ENCODE measurements at regions not wholly inside any gene's neighbourhood (a gene's known extent, or its start where the extent isn't known, plus 50 kb on each side); places are given as distances from the start of the nearest gene placed in this dataset.

GRCh38 chr20:52724541-52724940 is 247.6 kb upstream of the TSHZ2 start:
- DNase-seq, result no peak

GRCh38 chr20:52722926-52723688 is 249.1 kb upstream of the TSHZ2 start:
- DNase-seq, result no peak

- DNase-seq, result no peak
These were observed 264.0 kb upstream of the TSHZ2 start for GRCh38 chr20:52708137-52708536.

- no peak for DNase-seq
These were observed 267.6 kb upstream of the TSHZ2 start for GRCh38 chr20:52704553-52704952.

- DNase-seq, result no peak
These were observed 283.8 kb upstream of the TSHZ2 start for GRCh38 chr20:52688345-52688744.

- DNase-seq, result no peak
These were observed 287.3 kb upstream of the TSHZ2 start for GRCh38 chr20:52684905-52685304.

- no peak for DNase-seq
These were observed 288.0 kb upstream of the TSHZ2 start for GRCh38 chr20:52684176-52684575.

GRCh38 chr20:52683761-52684160 is 288.4 kb upstream of the TSHZ2 start:
- DNase-seq, result no peak

- DNase-seq, result no peak
These were observed 289.9 kb upstream of the TSHZ2 start for GRCh38 chr20:52682237-52682636.

GRCh38 chr20:52681288-52681687 is 290.9 kb upstream of the TSHZ2 start:
- no peak for DNase-seq

GRCh38 chr20:52677216-52677615 is 294.9 kb upstream of the TSHZ2 start:
- DNase-seq, result no peak

GRCh38 chr20:52676283-52676995 is 295.7 kb upstream of the TSHZ2 start:
- no peak for DNase-seq

GRCh38 chr20:52675375-52675774 is 296.8 kb upstream of the TSHZ2 start:
- no peak for DNase-seq

- no peak for DNase-seq
These were observed 303.5 kb upstream of the TSHZ2 start for GRCh38 chr20:52668626-52669025.

- no peak for DNase-seq
These were observed 304.8 kb upstream of the TSHZ2 start for GRCh38 chr20:52667358-52667757.

- no peak for DNase-seq
These were observed 306.7 kb upstream of the TSHZ2 start for GRCh38 chr20:52665441-52665840.

GRCh38 chr20:52655395-52655794 is 316.8 kb upstream of the TSHZ2 start:
- DNase-seq, result no peak

- DNase-seq, result no peak
These were observed 317.6 kb upstream of the TSHZ2 start for GRCh38 chr20:52654567-52654966.

- no peak for DNase-seq
These were observed 319.9 kb upstream of the TSHZ2 start for GRCh38 chr20:52652271-52652670.

- no peak for DNase-seq
These were observed 322.4 kb upstream of the TSHZ2 start for GRCh38 chr20:52649727-52650126.

GRCh38 chr20:52645822-52646221 is 326.3 kb upstream of the TSHZ2 start:
- DNase-seq, result no peak

GRCh38 chr20:52643034-52643433 is 329.1 kb upstream of the TSHZ2 start:
- DNase-seq, result no peak

- no peak for DNase-seq
These were observed 335.0 kb upstream of the TSHZ2 start for GRCh38 chr20:52637201-52637600.

GRCh38 chr20:52631469-52631868 is 340.7 kb upstream of the TSHZ2 start:
- no peak for DNase-seq

Data from hindlimb muscle (tissue), 1 donor.